Hepatocyte (in vitro differentiated cells): ENCODE measurements at regions not wholly inside any gene's neighbourhood (a gene's known extent, or its start where the extent isn't known, plus 50 kb on each side); places are given as distances from the start of the nearest gene placed in this dataset.

Source experiments
- DNase-seq: peaks from one replicate; pipeline ENCODE4 v3.0.0-alpha.2; 2016; ENCODE audit warnings: low spot score
- H2AFZ ChIP-seq: fragments of 200-600 bp; sonication (generic); 2 replicates; pipeline ENCODE4 v1.6.0; 2016; ENCODE audit warnings: antibody characterized with exemption, mild to moderate bottlenecking
- H3K27ac ChIP-seq: fragments of 200-600 bp; sonication (generic); 2 replicates; pipeline ENCODE4 v1.5.1; 2016; ENCODE audit warnings: mild to moderate bottlenecking
- H3K27me3 ChIP-seq: fragments of 200-600 bp; sonication (generic); 2 replicates; pipeline ENCODE4 v1.6.1; 2016
- H3K36me3 ChIP-seq: fragments of 200-600 bp; sonication (generic); replicated peaks from 2 replicates; pipeline ENCODE4 v1.5.1; 2016; ENCODE audit warnings: low read depth; ENCODE audit not compliant: insufficient read depth
- H3K4me1 ChIP-seq: fragments of 200-600 bp; sonication (generic); 2 replicates; pipeline ENCODE4 v1.5.1; 2016; ENCODE audit warnings: mild to moderate bottlenecking, moderate library complexity; ENCODE audit not compliant: insufficient read depth
- H3K4me2 ChIP-seq: fragments of 200-600 bp; sonication (generic); 2 replicates; pipeline ENCODE4 v1.6.0; 2016
- H3K4me3 ChIP-seq: fragments of 200-600 bp; sonication (generic); 2 replicates; pipeline ENCODE4 v1.5.1; 2016; ENCODE audit warnings: mild to moderate bottlenecking
- H3K79me2 ChIP-seq: fragments of 200-600 bp; sonication (generic); 2 replicates; pipeline ENCODE4 v1.6.0; 2017; ENCODE audit warnings: mild to moderate bottlenecking
- H3K9me2 ChIP-seq: fragments of 200-600 bp; sonication (generic); replicated peaks from 2 replicates; pipeline ENCODE4 v1.6.0; 2017; ENCODE audit warnings: mild to moderate bottlenecking; ENCODE audit not compliant: insufficient read depth
- H3K9me3 ChIP-seq: fragments of 200-600 bp; sonication (generic); 2 replicates; pipeline ENCODE4 v1.5.1; 2016; ENCODE audit warnings: low read depth, mild to moderate bottlenecking
- H4K20me1 ChIP-seq: fragments of 200-600 bp; sonication (generic); 2 replicates; pipeline ENCODE4 v1.6.0; 2016; ENCODE audit warnings: mild to moderate bottlenecking; ENCODE audit not compliant: insufficient read depth, poor library complexity, severe bottlenecking
- CTCF ChIP-seq: fragments of 200-600 bp; sonication (generic); IDR thresholded peaks from 2 replicates; pipeline ENCODE4 v1.5.1; 2016; ENCODE audit warnings: antibody characterized with exemption, mild to moderate bottlenecking; ENCODE audit not compliant: poor library complexity
- EZH2 ChIP-seq: fragments of 200-600 bp; sonication (generic); IDR thresholded peaks from 2 replicates; pipeline ENCODE4 v1.6.1; 2016; ENCODE audit warnings: antibody characterized with exemption, mild to moderate bottlenecking, borderline replicate concordance
- EZH2phosphoT487 ChIP-seq: fragments of 200-600 bp; sonication (generic); IDR thresholded peaks from one replicate; pipeline ENCODE4 v1.6.1; 2018; ENCODE audit warnings: antibody characterized with exemption, mild to moderate bottlenecking, low read depth, moderate library complexity; ENCODE audit not compliant: unreplicated experiment, severe bottlenecking
- whole genome bisulfite sequencing: methylation state at CpG from one replicate; pipeline ENCODE4 v1.1.6; 2016; ENCODE audit warnings: low lambda C conversion rate; ENCODE audit errors: missing lambda C conversion rate; 5-methylcytosine and 5-hydroxymethylcytosine counted together

GRCh38 chr1:209354111-209354839 lies 229.2 kb upstream of the CAMK1G start:
- DNase-seq = peak; percentile 95
- Histone ChIP-seq H3K79me2 (no peaks in the 10 kb centered on the region), H3K4me2 (peak overlapping the region; percentile 12), H3K9me3 (no peaks in the 10 kb centered on the region), H3K4me1 (peaks cover 13% of the 10 kb centered on the region), H3K27me3 (no peaks in the 10 kb centered on the region), H3K9me2 (no peaks in the 10 kb centered on the region), H2AFZ (no peak overlapping the region), H3K27ac (no peak overlapping the region), H3K4me3 (no peak overlapping the region), H4K20me1 (no peaks in the 10 kb centered on the region), H3K36me3 (no peaks in the 10 kb centered on the region)
- no peak for TF ChIP-seq EZH2phosphoT487
- TF ChIP-seq CTCF = peak; percentile 97
- no peak for TF ChIP-seq EZH2
- 34% methylated on average over 20 of the region's 20 CpGs for WGBS

- 80% methylated on average over 4 of the region's 4 CpGs for WGBS
- no peak overlapping the region for H2AFZ ChIP-seq
- no peak overlapping the region for H3K4me3 ChIP-seq
- no peaks in the 10 kb centered on the region for H3K9me3 ChIP-seq
- H4K20me1 ChIP-seq = no peaks in the 10 kb centered on the region
- H3K9me2 ChIP-seq = no peaks in the 10 kb centered on the region
- no peaks in the 10 kb centered on the region for H3K79me2 ChIP-seq
- peaks cover 7% of the 10 kb centered on the region for H3K4me1 ChIP-seq
- H3K27ac ChIP-seq = no peak overlapping the region
- no peaks in the 10 kb centered on the region for H3K27me3 ChIP-seq
- DNase-seq = no peak
- TF ChIP-seq EZH2phosphoT487 (no peak), CTCF (no peak), EZH2 (no peak)
- no peak overlapping the region for H3K4me2 ChIP-seq
- H3K36me3 ChIP-seq = no peaks in the 10 kb centered on the region
Measured at GRCh38 chr1:209354840-209355165, 228.7 kb upstream of the CAMK1G start.

- 74% methylated on average over 4 of the region's 4 CpGs for WGBS
- peaks cover 3% of the 10 kb centered on the region for H3K4me1 ChIP-seq
- H3K4me2 ChIP-seq = no peak overlapping the region
Measured at GRCh38 chr1:209355415-209355814, 228.1 kb upstream of the CAMK1G start.

More at GRCh38 chr1:209355415-209355814, 228.1 kb upstream of the CAMK1G start:
- no peak for TF ChIP-seq EZH2
- no peak for TF ChIP-seq EZH2phosphoT487
- no peak for TF ChIP-seq CTCF
- Histone ChIP-seq H2AFZ (no peak overlapping the region), H3K27ac (no peak overlapping the region), H3K79me2 (no peaks in the 10 kb centered on the region), H3K9me2 (no peaks in the 10 kb centered on the region), H3K27me3 (no peaks in the 10 kb centered on the region), H3K36me3 (no peaks in the 10 kb centered on the region), H3K9me3 (no peaks in the 10 kb centered on the region), H3K4me3 (no peak overlapping the region), H4K20me1 (no peaks in the 10 kb centered on the region)
- DNase-seq = no peak
